Activated CD4-positive, alpha-beta T cell treated with anti-CD3 and anti-CD28 coated beads, Interleukin-2, amount 10 ng/mL, durations not matched to agents 24 days and 14 days (primary cell): ENCODE measurements at regions not wholly inside any gene's neighbourhood (a gene's known extent, or its start where the extent isn't known, plus 50 kb on each side); places are given as distances from the start of the nearest gene placed in this dataset.
"Not testable (repeated sequence)": the region's sequence is repeated elsewhere in the genome, so short reads cannot be mapped to it uniquely, and the experiment has no call there.

Experiments used
- DNase-seq: peaks from one replicate; pipeline ENCODE4 v3.0.0; 2022
- H3K27ac Mint-ChIP-seq: one replicate; pipeline ENCODE4 v1.8.0; 2022; ENCODE audit warnings: mild to moderate bottlenecking, mixed read lengths
- H3K27me3 Mint-ChIP-seq: one replicate; pipeline ENCODE4 v1.8.0; 2022; ENCODE audit warnings: mixed read lengths
- H3K36me3 Mint-ChIP-seq: one replicate; pipeline ENCODE4 v1.8.0; 2022; ENCODE audit warnings: low read depth, mild to moderate bottlenecking, mixed read lengths
- H3K4me1 Mint-ChIP-seq: one replicate; pipeline ENCODE4 v1.8.0; 2021; ENCODE audit warnings: mixed read lengths
- H3K4me3 Mint-ChIP-seq: one replicate; pipeline ENCODE4 v1.8.0; 2022; ENCODE audit warnings: mild to moderate bottlenecking, moderate library complexity, mixed read lengths
- H3K9me3 Mint-ChIP-seq: one replicate; pipeline ENCODE4 v1.8.0; 2021; ENCODE audit warnings: mixed read lengths
- intact Hi-C: fragments of 100-400 bp; cut with micrococcal nuclease; formaldehyde crosslinking; loops from one replicate; pipeline ENCODE4 v1.15.1; 2023

GRCh38 chr4:138449938-138450337, 207.8 kb upstream of the SLC7A11 start:
- Mint-ChIP-seq H3K27ac (no peak overlapping the region), H3K4me1 (no peaks in the 10 kb centered on the region), H3K4me3 (no peak overlapping the region), H3K27me3 (no peaks in the 10 kb centered on the region), H3K9me3 (no peaks in the 10 kb centered on the region), H3K36me3 (no peaks in the 10 kb centered on the region)
- DNase-seq = no peak
- intact Hi-C loops = no loop called here

GRCh38 chr4:138448169-138448568, 206.0 kb upstream of the SLC7A11 start:
- H3K36me3 Mint-ChIP-seq = no peaks in the 10 kb centered on the region
- intact Hi-C loops = no loop called here
- no peaks in the 10 kb centered on the region for H3K4me1 Mint-ChIP-seq
- no peaks in the 10 kb centered on the region for H3K9me3 Mint-ChIP-seq
- no peak overlapping the region for H3K27ac Mint-ChIP-seq
- no peak for DNase-seq
- H3K4me3 Mint-ChIP-seq = no peak overlapping the region
- H3K27me3 Mint-ChIP-seq = no peaks in the 10 kb centered on the region

DNA sequence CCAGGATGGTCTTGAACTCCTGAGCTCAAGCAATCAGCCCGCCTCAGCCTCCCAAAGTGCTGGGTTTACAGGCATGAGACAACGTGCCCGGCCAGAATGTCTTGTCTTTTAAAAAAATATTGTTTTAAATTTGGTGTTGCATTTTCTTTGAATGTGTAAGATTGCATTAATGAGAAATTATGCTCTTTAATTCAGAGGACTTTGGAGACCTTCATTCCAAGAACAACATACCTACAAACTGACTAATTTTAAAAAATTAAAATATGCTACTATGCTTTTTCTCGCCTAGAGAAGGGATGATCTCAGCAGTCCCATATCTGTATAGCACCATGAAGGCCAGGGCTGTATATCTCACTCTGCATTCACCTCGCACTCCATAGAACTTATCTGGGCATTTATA, 204.3 kb upstream of the SLC7A11 start:
- Mint-ChIP-seq H3K27me3 (no peaks in the 10 kb centered on the region), H3K4me3 (no peak overlapping the region), H3K36me3 (no peaks in the 10 kb centered on the region), H3K27ac (no peak overlapping the region), H3K4me1 (no peaks in the 10 kb centered on the region), H3K9me3 (no peaks in the 10 kb centered on the region)
- intact Hi-C loops = no loop called here
- DNase-seq = no peak

DNA sequence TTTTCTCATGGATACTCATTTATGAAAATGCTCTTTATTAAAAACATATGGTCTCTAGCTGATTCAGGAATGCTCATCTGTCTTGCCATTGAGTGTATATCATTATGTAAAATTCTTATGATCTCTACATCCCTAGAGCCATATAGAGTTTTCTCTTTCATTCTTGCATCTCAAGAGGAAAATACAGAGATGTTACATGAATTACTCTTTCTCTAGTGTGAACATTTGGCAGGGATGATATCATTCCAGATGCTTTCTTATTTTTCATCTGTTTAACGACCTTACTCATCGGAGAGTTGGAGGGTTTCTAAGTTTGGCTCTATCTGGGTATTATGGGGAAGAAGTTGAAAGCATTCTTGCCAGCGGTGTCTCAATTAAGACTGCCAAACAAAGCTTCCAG, 202.9 kb upstream of the SLC7A11 start:
- no peaks in the 10 kb centered on the region for H3K9me3 Mint-ChIP-seq
- no peaks in the 10 kb centered on the region for H3K36me3 Mint-ChIP-seq
- H3K27ac Mint-ChIP-seq = no peak overlapping the region
- no peaks in the 10 kb centered on the region for H3K27me3 Mint-ChIP-seq
- intact Hi-C loops = no loop called here
- no peak for DNase-seq
- H3K4me3 Mint-ChIP-seq = no peak overlapping the region
- no peaks in the 10 kb centered on the region for H3K4me1 Mint-ChIP-seq

DNA sequence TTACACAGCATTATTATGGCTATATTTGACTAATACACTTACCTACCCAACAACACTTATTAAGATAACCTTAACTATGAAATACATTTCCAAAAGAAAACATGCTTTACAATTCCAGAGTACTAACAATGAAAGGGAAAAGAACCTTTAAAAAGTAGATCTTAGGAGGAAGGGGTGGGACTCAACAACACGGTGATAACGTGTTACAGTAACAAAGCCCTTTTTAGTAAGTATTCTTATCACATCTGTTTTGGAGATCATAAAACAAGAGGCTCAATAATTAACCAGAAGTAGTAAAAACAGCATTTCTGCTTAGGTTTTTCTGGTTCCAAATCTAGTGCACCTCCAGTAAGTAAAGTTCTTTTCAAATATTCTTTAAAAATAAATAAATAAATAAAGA, 202.1 kb upstream of the SLC7A11 start:
- no peak overlapping the region for H3K4me3 Mint-ChIP-seq
- DNase-seq = no peak
- H3K27ac Mint-ChIP-seq = no peak overlapping the region
- no peaks in the 10 kb centered on the region for H3K9me3 Mint-ChIP-seq
- no peaks in the 10 kb centered on the region for H3K27me3 Mint-ChIP-seq
- intact Hi-C loops = no loop called here
- H3K36me3 Mint-ChIP-seq = no peaks in the 10 kb centered on the region
- H3K4me1 Mint-ChIP-seq = no peaks in the 10 kb centered on the region

DNA sequence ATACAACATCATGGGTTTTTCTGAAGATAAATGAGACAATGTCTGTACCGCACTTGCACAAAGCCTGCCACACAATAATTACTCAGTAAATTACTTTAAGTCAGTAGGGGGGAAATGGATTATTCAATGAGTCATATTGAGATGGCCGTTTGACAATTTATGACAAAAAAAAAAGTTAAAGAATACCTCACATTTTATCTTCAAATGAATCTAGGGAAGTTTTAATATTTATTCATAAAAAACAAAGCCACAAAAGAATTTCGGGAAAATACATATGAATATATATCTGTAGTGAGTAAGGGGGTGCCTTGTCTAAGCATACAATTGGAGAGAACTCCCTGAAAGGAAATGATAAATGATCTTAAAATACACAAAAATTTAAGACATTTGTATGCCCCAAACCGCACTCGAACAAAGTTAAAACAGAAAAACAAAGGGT, 197.0 kb upstream of the SLC7A11 start:
- intact Hi-C loops = no loop called here
- Mint-ChIP-seq H3K27ac (no peak overlapping the region), H3K9me3 (no peaks in the 10 kb centered on the region), H3K27me3 (no peaks in the 10 kb centered on the region), H3K4me3 (no peak overlapping the region), H3K36me3 (no peaks in the 10 kb centered on the region), H3K4me1 (no peaks in the 10 kb centered on the region)
- DNase-seq = no peak

- Mint-ChIP-seq H3K27ac (no peak overlapping the region), H3K9me3 (no peaks in the 10 kb centered on the region), H3K4me3 (no peak overlapping the region), H3K27me3 (no peaks in the 10 kb centered on the region), H3K36me3 (no peaks in the 10 kb centered on the region), H3K4me1 (no peaks in the 10 kb centered on the region)
- intact Hi-C loops = no loop called here
- DNase-seq = no peak
These were observed 196.5 kb upstream of the SLC7A11 start for GRCh38 chr4:138438608-138439007.

- DNase-seq = no peak
- intact Hi-C loops = no loop called here
- Mint-ChIP-seq H3K27me3 (no peaks in the 10 kb centered on the region), H3K4me1 (no peaks in the 10 kb centered on the region), H3K9me3 (no peaks in the 10 kb centered on the region), H3K36me3 (no peaks in the 10 kb centered on the region), H3K27ac (no peak overlapping the region), H3K4me3 (no peak overlapping the region)
These were observed 195.2 kb upstream of the SLC7A11 start for GRCh38 chr4:138437263-138437851.

DNA sequence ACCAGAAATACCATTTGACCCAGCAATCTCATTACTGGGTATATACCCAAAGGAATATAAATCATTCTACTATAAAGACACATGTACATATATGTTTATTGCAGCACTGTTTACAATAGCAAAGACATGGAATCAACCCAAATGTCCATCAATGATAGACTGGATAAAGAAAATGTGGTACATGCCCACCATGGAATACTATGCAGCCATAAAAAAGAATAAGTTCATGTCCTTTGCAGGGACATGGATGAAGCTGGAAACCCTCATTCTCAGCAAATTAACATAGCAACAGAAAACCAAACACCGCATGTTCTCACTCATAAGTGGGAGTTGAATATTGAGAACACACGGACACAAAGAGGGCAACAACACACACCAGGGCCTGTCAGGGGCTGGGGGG, 193.6 kb upstream of the SLC7A11 start:
- H3K27ac Mint-ChIP-seq, DNase-seq, H3K4me1 Mint-ChIP-seq, H3K4me3 Mint-ChIP-seq, H3K36me3 Mint-ChIP-seq, H3K9me3 Mint-ChIP-seq, intact Hi-C loops, H3K27me3 Mint-ChIP-seq: not testable (repeated sequence)

DNA sequence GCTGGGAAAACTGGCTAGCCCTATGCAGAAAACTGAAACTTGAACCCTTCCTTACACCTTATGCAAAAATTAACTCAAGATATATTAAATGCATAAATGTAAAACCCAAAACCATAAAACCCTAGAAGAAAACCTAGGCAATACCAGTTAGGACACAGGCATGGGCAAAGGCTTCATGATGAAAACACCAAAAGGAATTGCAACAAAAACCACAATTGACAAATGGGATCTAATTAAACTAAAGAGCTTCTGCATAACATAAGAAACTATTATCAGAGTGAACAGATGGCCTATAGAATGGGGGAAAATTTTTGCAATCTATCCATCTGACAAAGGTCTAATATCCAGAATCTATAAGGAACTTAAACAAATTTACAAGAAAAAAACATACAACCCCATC, 192.9 kb upstream of the SLC7A11 start:
- DNase-seq, H3K4me3 Mint-ChIP-seq, intact Hi-C loops, H3K27ac Mint-ChIP-seq, H3K4me1 Mint-ChIP-seq, H3K9me3 Mint-ChIP-seq, H3K36me3 Mint-ChIP-seq, H3K27me3 Mint-ChIP-seq: not testable (repeated sequence)

DNA sequence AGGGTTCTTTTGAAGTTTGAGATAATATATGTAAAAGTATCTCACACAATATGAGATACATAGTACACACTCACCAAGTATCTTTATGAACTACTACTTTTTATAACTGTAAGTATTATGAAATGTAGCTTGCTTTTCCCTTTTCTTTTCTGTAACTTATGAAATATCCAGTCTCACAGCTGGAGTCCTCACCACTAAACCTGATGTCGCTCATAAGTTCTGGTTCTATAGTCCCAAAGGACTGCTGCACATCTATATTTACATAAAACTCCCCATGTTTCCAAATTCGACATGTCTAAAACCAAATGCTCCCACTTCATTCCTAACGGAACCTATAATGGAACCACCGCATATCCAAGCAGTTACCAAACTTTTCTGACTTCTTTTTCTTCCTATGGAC, 186.5 kb upstream of the SLC7A11 start:
- H3K27me3 Mint-ChIP-seq = no peaks in the 10 kb centered on the region
- no peak overlapping the region for H3K27ac Mint-ChIP-seq
- no peak overlapping the region for H3K4me3 Mint-ChIP-seq
- intact Hi-C loops = no loop called here
- no peaks in the 10 kb centered on the region for H3K36me3 Mint-ChIP-seq
- H3K9me3 Mint-ChIP-seq = no peaks in the 10 kb centered on the region
- DNase-seq = no peak
- no peaks in the 10 kb centered on the region for H3K4me1 Mint-ChIP-seq

- H3K4me1 Mint-ChIP-seq = no peaks in the 10 kb centered on the region
- H3K9me3 Mint-ChIP-seq = no peaks in the 10 kb centered on the region
- intact Hi-C loops = no loop called here
- no peaks in the 10 kb centered on the region for H3K27me3 Mint-ChIP-seq
- no peaks in the 10 kb centered on the region for H3K36me3 Mint-ChIP-seq
- no peak overlapping the region for H3K4me3 Mint-ChIP-seq
- no peak for DNase-seq
- no peak overlapping the region for H3K27ac Mint-ChIP-seq
These were observed 184.6 kb upstream of the SLC7A11 start for GRCh38 chr4:138426786-138427185.

DNA sequence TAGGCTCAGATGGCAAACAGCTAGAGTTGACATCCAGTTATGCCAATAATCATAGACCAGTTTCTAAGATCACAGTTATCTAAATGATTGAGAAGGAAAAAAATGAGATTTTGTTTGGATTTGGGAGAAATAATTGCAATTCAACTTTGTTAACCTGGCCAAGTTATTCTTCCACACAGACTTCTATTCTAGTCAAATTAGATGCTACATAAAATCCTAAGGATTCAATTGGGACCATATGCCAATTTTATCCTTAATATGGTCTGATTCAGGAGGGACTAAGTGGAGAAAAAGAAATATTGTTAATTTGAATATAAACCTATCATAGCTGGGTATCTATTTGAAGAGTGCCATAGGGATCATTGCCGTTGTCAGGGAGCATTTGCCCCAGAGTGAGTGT, 178.3 kb upstream of the SLC7A11 start:
- no peaks in the 10 kb centered on the region for H3K27me3 Mint-ChIP-seq
- H3K4me3 Mint-ChIP-seq = no peak overlapping the region
- no peaks in the 10 kb centered on the region for H3K36me3 Mint-ChIP-seq
- no peaks in the 10 kb centered on the region for H3K4me1 Mint-ChIP-seq
- intact Hi-C loops = no loop called here
- no peak for DNase-seq
- H3K27ac Mint-ChIP-seq = no peak overlapping the region
- H3K9me3 Mint-ChIP-seq = no peaks in the 10 kb centered on the region

DNA sequence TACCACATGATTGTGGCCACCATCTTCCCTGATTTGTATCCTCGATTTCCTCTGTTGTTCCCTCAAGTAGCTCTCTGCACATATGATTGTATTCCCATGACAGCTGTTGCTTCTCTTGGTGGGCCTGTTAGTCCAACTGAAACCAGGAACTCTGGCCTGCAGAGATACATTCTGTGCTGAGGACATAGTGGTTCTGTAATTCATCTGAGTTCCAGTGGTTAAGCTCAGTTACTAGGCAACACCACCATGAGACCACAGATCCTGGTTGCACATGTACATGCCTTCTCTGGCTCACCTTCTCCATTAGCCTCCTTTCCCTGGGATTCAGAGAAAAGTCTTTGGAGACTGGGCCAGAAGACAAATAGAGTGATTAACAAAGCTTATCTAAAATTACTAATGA, 172.1 kb upstream of the SLC7A11 start:
- intact Hi-C loops = no loop called here
- H3K4me1 Mint-ChIP-seq = no peaks in the 10 kb centered on the region
- no peak overlapping the region for H3K27ac Mint-ChIP-seq
- H3K27me3 Mint-ChIP-seq = no peaks in the 10 kb centered on the region
- no peak for DNase-seq
- no peak overlapping the region for H3K4me3 Mint-ChIP-seq
- no peaks in the 10 kb centered on the region for H3K9me3 Mint-ChIP-seq
- no peaks in the 10 kb centered on the region for H3K36me3 Mint-ChIP-seq

- H3K4me1 Mint-ChIP-seq = no peaks in the 10 kb centered on the region
- DNase-seq = no peak
- H3K9me3 Mint-ChIP-seq = no peaks in the 10 kb centered on the region
- H3K27ac Mint-ChIP-seq = no peak overlapping the region
- no peak overlapping the region for H3K4me3 Mint-ChIP-seq
- intact Hi-C loops = no loop called here
- H3K36me3 Mint-ChIP-seq = no peaks in the 10 kb centered on the region
- H3K27me3 Mint-ChIP-seq = no peaks in the 10 kb centered on the region
These were observed 171.1 kb upstream of the SLC7A11 start for GRCh38 chr4:138413273-138413672.
